ENCODE measurements at regions not wholly inside any gene's neighbourhood (a gene's known extent, or its start where the extent isn't known, plus 50 kb on each side); places are given as distances from the start of the nearest gene placed in this dataset.

- no peak for DNase-seq (ENCODE audit: low spot score)
Observed at GRCh38 chr2:138441916-138442315, 59.7 kb upstream of the SPOPL start.

- no peak for DNase-seq (ENCODE audit: low spot score)
Observed at GRCh38 chr2:138444411-138444810, 57.2 kb upstream of the SPOPL start.

- DNase-seq (ENCODE audit: low spot score) = no peak
Observed at GRCh38 chr2:138445227-138445626, 56.3 kb upstream of the SPOPL start.

- DNase-seq (ENCODE audit: low spot score) = no peak
Observed at GRCh38 chr2:138446043-138446442, 55.5 kb upstream of the SPOPL start.

- DNase-seq (ENCODE audit: low spot score) = no peak
Observed at GRCh38 chr2:138447889-138448570, 53.5 kb upstream of the SPOPL start.
